GM11168 (cell line): ENCODE measurements at regions not wholly inside any gene's neighbourhood (a gene's known extent, or its start where the extent isn't known, plus 50 kb on each side); places are given as distances from the start of the nearest gene placed in this dataset.
"Not testable (repeated sequence)": the region's sequence is repeated elsewhere in the genome, so short reads cannot be mapped to it uniquely, and the experiment has no call there.

Source experiments
- in situ Hi-C: fragments of 300-500 bp; cut with MboI; formaldehyde crosslinking; loops from one replicate; pipeline ENCODE4 v1.12.0; 2022; ENCODE audit warnings: low sequenced_read_pairs; ENCODE audit not compliant: unreplicated experiment

DNA sequence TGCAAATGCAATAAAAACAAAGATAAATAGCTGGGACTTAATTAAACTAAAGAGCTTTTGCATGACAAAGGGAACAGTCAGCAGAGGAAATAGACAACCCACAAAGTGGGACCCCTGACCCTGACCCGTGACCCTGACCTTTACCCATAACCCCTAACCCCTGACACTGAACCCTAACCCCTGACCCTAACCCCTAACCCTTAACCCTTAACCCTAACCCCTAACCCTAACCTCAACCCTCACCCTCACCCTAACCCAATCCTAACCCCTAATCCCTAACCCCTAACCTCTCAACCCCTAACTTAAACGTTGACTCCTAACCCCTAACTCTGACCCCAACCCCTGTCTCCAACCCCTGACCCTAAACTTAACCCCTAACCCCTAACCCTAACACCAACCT lies 236.6 kb downstream of the ANKRD30B start:
- in situ Hi-C loops = not testable (repeated sequence)

DNA sequence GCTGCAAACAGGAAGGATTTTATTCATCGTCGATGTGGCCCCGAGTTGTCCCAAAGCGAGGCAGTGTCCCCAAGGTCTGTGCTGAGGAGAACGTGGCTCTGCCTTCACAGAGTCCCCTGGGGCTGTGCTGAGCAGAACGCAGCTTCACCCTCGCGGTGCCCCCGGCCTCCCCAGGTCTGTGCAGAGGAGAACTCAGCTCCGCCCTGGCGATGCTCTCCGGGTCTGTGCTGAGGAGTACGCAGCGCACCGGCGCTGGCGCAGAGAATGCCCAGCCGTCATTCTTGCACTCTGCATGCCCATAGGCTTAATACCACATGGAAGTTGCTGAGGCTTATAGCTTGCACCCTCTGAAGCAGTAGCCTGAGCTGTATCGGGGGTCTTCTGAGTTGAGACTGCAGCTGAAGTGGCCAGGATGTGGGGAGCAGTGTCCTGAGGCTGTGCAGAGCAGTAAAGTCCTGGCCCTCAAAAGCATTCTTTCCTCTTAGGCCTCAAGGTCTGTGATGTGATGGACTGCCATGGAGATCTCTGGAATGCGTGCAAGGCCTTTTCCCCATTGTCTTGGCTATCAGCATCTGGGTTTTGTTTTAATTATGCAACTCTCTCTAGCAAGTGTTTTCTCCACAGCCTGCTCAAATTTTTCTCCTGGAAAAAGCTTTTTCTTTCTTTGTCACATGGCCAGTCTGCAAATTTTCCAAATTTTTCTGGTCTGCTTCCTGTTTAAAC lies 237.5 kb downstream of the ANKRD30B start:
- in situ Hi-C loops = not testable (repeated sequence)

DNA sequence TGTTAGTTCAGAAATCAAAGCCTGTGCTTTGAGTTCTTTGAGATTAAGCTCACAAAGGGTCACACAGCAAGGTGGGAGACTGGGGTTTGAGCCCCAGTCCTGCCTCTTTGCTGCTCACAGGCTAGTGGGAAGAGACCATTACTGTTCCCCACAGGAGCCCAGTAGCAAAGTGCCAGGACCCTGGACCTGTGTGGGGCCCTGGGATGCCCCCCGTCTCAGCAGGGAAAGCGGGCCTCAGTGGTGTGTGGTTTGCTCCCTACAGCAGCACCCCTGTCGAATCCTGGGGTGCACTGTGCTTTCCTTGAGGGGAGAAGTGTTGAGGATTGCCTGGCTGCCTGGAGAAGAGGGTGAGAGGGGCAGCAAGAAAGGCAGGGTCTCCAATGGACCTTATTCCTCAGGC lies 239.4 kb downstream of the ANKRD30B start:
- in situ Hi-C loops = not testable (repeated sequence)

- in situ Hi-C loops = not testable (repeated sequence)
These were observed 240.2 kb downstream of the ANKRD30B start for GRCh38 chr18:14987960-14988710.

- in situ Hi-C loops = not testable (repeated sequence)
These were observed 241.6 kb downstream of the ANKRD30B start for GRCh38 chr18:14989569-14989968.

DNA sequence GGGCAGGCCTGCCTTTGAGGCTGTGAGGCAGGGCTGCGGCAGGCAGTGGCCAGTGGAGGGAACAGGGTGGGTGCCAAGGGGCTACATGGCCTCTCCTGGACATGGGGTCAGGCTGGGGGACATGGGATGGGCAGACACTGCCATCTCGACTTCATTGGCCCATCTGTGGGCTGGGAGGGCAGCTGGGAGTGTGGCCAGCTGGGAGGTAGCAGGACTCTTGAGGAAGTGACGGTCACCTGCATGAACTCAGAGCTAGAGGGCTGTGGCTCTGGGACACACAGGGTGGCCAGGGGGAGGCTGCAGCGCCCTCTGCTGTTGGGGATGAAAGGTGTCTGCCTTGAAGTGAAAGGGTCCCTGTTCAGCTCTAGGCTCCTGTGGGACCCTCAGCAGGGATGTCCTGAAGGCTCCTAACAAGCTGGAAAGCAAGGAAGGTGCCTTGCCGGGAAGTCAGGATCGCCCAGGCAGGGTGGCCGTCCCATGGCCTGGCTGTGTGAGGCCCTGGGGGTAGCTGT lies 244.0 kb downstream of the ANKRD30B start:
- in situ Hi-C loops = not testable (repeated sequence)

DNA sequence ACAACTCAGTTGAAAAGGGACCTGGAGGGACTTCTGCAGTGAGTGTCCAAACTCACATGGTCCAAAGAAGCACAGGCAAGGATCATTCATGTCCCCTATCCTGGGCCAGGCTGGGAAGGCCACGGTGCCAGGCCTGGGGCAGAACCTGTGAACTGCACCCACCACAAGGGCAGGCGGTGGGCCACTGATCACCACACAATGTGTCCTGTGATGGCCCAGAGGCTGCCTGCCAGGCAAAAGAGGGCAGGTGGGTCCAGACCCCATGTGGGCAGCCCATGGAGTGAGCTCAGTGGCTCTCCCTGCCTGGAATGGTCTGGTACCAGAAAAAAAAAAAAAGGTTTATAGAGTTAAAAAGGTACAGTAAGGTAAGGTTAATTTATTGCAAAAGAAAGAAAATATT lies 244.8 kb downstream of the ANKRD30B start:
- in situ Hi-C loops = not testable (repeated sequence)

DNA sequence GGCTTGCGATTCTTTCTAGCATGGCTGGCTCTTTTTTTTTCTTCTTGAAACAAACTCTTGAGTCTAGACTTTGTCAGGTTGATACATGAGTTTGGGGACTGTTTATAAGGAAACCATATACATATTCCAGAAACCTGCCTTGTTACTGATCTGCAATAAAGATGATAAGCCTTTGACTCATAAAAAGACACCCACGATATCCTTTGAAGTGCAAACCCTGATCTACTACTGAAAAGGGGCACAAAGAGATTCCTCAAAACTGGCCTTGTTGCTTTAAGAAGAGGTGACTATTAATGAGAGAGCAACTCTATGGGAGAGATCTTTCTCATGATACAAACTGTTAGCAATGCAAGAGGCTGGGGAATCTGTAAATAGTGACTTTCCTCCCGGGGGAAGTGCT lies 247.1 kb downstream of the ANKRD30B start:
- in situ Hi-C loops = not testable (repeated sequence)

- in situ Hi-C loops = no loop called here
These were observed 249.4 kb downstream of the ANKRD30B start for GRCh38 chr18:14997357-14997756.

DNA sequence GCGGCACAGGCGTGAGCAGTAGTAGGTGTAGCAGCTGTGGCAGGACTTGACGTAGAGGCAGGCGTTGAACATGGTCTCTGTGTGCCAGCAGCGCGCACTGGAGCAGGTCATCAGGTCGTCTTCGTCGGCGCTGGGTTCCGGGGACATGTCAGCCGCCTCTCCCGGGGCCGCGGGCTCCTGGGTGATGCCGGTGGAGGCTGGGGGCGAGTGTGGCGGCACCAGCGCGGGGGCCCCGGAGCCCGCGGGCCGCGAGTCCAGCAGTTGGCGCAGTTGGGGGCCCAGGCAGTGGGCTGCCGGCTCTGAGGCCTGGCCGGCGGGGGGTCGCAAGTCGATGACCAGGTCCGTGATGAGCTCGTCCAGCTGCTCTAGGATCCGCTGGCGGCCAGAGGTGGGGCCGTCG lies 249.9 kb downstream of the ANKRD30B start:
- in situ Hi-C loops = not testable (repeated sequence)

DNA sequence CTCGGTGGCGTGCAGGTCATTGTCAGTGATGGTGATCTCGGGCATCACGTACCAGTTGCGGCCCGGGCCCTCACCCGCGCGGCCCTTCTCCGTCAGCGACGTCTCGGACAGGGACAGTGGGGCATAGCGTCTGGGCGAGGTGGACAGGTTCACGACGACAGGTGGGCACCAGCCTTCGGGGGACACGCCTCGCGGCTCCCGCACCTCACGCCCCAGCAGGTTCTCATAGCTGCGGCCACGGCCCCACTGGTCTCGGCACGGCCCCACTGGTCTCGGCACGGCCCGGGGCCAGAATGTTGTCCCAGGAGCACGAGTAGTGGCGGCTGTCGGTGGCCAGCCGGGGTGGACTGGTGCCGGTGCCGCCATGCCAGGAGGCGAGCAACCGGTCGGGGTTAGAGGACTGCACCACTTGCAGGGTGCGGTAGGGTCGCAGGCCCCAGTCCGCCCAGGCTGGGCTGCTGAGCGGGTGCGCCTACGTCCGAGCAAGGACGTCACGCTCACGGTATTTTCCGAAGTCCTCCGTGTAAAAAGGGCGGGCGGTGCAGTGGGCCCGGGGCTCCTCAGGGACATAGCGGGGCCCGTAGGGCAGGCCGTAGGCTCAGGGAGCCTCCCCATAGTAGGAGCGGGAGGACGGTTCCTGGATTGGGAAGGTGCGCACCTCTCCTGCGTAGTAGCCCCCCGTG lies 250.5 kb downstream of the ANKRD30B start:
- in situ Hi-C loops = not testable (repeated sequence)

- in situ Hi-C loops = no loop called here
These were observed 251.4 kb downstream of the ANKRD30B start for GRCh38 chr18:14999085-14999975.

- in situ Hi-C loops = not testable (repeated sequence)
These were observed 252.4 kb downstream of the ANKRD30B start for GRCh38 chr18:15000119-15001037.

DNA sequence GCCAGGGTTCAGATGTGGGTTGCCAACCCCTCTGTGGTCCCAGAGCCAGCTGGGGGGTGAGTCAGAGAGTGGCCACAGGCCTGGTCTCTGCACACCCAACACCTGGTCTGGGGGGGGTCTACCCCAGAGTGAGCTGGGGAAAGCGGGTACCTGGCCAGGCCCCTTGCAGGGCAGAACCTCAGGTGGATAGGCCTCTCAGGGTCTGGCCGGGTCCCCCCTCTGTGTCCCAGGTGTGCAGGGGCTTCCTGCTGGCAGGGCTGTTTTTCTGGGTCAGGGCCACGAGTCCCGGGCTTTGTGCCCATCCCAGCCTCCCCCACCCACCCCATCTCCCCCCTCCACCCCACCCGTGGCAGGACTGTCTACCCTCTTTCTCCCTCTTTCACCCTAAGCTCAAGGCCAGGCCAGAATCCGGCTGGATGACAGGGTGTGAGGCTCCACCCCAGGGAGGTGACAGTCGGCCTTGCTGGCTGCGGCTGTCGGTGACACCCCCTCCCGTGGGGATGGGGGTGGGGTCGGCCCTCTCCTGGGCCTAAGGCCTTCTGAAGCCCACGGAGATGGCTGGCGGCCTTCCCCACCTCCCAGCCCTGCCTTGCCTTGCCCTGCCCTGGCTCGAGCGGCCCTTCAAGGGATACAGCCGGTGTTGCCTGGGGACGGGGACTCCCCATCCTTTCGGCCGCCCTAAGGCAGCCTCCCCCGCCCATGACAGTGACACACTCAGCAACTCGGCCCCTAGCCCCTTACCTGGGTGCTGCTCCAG lies 253.2 kb downstream of the ANKRD30B start:
- in situ Hi-C loops = not testable (repeated sequence)

DNA sequence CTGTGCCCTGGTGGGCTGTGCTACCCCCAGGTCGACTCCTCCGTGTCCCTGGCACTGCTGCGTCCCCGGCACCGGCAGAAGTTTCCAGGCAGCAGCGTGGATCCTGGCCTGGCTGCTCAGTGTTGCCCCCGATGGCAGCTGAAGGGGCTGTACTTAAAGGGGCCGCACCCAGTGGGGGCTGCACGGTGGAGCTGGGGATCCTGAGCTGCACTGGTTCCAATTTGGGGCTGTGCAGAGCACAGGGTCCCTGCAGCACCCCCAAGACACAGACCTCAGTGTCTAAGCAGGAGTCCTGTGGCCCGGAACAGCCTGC lies 253.8 kb downstream of the ANKRD30B start:
- in situ Hi-C loops = not testable (repeated sequence)

DNA sequence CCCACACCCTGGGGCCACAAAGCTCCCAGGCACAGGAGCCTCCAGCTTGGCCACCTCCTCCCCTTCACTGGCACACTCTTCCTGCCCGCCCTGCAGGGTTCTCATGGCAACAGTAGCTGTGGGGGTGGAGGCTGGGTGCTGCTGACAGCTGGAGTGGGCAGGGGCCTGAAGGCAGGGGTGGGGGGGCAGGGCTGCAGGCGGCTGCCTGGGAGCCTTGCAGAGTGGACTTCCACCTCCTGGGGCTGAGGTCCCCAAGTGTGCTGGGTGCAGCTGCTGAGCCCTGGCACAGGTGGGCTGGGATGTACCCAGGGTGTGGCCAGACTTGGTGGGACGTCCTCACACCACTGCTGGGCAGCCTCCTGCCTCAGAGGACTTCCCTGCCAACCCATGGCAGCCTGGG lies 254.8 kb downstream of the ANKRD30B start:
- in situ Hi-C loops = not testable (repeated sequence)

DNA sequence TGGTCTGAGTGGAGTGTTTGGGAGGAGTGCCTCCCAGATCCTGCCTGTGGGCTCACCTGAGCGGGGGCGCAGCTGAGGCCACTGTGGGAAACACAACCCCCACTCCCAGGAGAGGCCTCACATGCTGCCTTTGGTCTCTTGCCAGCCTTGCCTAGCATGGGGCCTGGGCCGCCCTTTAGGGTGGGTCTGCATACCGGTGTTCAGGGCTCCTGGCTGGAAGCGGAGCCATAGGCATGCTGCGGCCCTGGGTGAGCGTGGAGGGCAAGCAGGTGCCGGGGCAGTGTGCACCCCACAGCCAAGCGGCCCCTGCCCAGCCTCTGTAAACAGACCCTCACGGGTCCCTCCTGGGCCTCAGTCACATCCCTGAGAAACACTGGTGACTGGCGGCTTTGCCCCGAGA lies 255.3 kb downstream of the ANKRD30B start:
- in situ Hi-C loops = not testable (repeated sequence)

GRCh38 chr18:15003636-15004269 lies 255.8 kb downstream of the ANKRD30B start:
- in situ Hi-C loops = not testable (repeated sequence)
